ENCODE measurements at regions not wholly inside any gene's neighbourhood (a gene's known extent, or its start where the extent isn't known, plus 50 kb on each side); places are given as distances from the start of the nearest gene placed in this dataset.

GRCh38 chr14:87686746-87687145, 306.2 kb downstream of the GALC start:
- TF ChIP-seq CTCF (IDR thresholded peaks at IDR 0.05) (no peak), POLR2A (IDR thresholded peaks at IDR 0.05) (no peak)

Measured in breast epithelium (tissue), 3 donors.